Stomach (tissue), 4 donors: ENCODE measurements at regions not wholly inside any gene's neighbourhood (a gene's known extent, or its start where the extent isn't known, plus 50 kb on each side); places are given as distances from the start of the nearest gene placed in this dataset.
"Not testable (repeated sequence)": the region's sequence is repeated elsewhere in the genome, so short reads cannot be mapped to it uniquely, and the experiment has no call there.

ENCODE experiments used
- CTCF ChIP-seq, 7 experiments: fragments of 450-650 bp in 4 of 7; fragments of 200-600 bp in 3 of 7; sonication (generic) in 3 of 7; IDR thresholded peaks; one replicate each; pipeline ENCODE4 v1.5.1; 2016 to 2019; ENCODE audit warnings: antibody characterized with exemption in 7 of 7, control low read depth in 2 of 7, mild to moderate bottlenecking in 1 of 7
- EP300 ChIP-seq: sonication (generic); formaldehyde crosslinking; IDR thresholded peaks from one replicate; pipeline ENCODE4 v1.6.1; 2017; ENCODE audit warnings: antibody characterized with exemption

- TF ChIP-seq CTCF (IDR thresholded peaks at IDR 0.05); EP300: not testable (repeated sequence)
These were observed 316.1 kb upstream of the SFSWAP start for GRCh38 chr12:131394752-131395151.
